Esophagus muscularis mucosa (tissue), 4 donors: ENCODE measurements at regions not wholly inside any gene's neighbourhood (a gene's known extent, or its start where the extent isn't known, plus 50 kb on each side); places are given as distances from the start of the nearest gene placed in this dataset.

Source experiments
- DNase-seq: peaks from one replicate; pipeline ENCODE4 v3.0.0-alpha.2; 2017; ENCODE audit errors: extremely low spot score
- H3K27ac ChIP-seq, 4 donors: fragments of 200-600 bp; sonication (generic); replicated peaks in 1 of 4; 1 replicate in 3 of 4; 2 replicates in 1 of 4; pipeline ENCODE4 v1.5.1; 2016 to 2019; ENCODE audit warnings: mild to moderate bottlenecking in 1 of 4
- H3K27me3 ChIP-seq, 4 donors: fragments of 200-600 bp; sonication (generic); one replicate each; pipeline versions ENCODE4 v1.5.1 to v1.6.0; 2016 to 2019
- H3K36me3 ChIP-seq, 4 donors: fragments of 200-600 bp; sonication (generic); one replicate each; pipeline ENCODE4 v1.5.1; 2016 to 2019
- H3K4me1 ChIP-seq, 4 donors: fragments of 200-600 bp; sonication (generic); one replicate each; pipeline ENCODE4 v1.5.1; 2016 to 2019
- H3K4me3 ChIP-seq, 4 donors: fragments of 200-600 bp; sonication (generic); 1 replicate in 2 of 4; 2 replicates in 2 of 4; pipeline ENCODE4 v1.5.1; 2016 to 2019; ENCODE audit warnings: mild to moderate bottlenecking in 4 of 4, moderate library complexity in 1 of 4
- H3K9me3 ChIP-seq, 4 donors: fragments of 200-600 bp; sonication (generic); 1 replicate in 3 of 4; 2 replicates in 1 of 4; pipeline ENCODE4 v1.5.1; 2016 to 2019
- EP300 ChIP-seq: sonication (generic); formaldehyde crosslinking; IDR thresholded peaks from one replicate; pipeline ENCODE4 v1.6.1; 2017; ENCODE audit warnings: antibody characterized with exemption
- POLR2A ChIP-seq: fragments of 450-650 bp; IDR thresholded peaks from one replicate; pipeline ENCODE4 v1.6.1; 2017; ENCODE audit warnings: antibody characterized with exemption, moderate library complexity, mild to moderate bottlenecking, low read depth
- POLR2AphosphoS5 ChIP-seq, 2 donors: sonication (generic); formaldehyde crosslinking; IDR thresholded peaks; one replicate each; pipeline ENCODE4 v1.6.1; 2017; ENCODE audit warnings: antibody characterized with exemption in 2 of 2
- WGBS: methylation state at CpG from one replicate; pipeline ENCODE4 v1.1.5; 2018; 5-methylcytosine and 5-hydroxymethylcytosine counted together
- intact Hi-C: fragments of 100-400 bp; cut with DNase I; formaldehyde crosslinking; loops from one replicate; pipeline ENCODE4 v1.15.1; 2023
- TF ChIP-seq, protein P1 (sequence below), 3 experiments: fragments of 200-600 bp in 2 of 3; fragments of 450-650 bp in 1 of 3; sonication (generic) in 2 of 3; IDR thresholded peaks; one replicate each; pipeline ENCODE4 v1.5.1; 2017 to 2019; ENCODE audit warnings: antibody characterized with exemption in 3 of 3, mild to moderate bottlenecking in 2 of 3, moderate library complexity in 1 of 3

DNA sequence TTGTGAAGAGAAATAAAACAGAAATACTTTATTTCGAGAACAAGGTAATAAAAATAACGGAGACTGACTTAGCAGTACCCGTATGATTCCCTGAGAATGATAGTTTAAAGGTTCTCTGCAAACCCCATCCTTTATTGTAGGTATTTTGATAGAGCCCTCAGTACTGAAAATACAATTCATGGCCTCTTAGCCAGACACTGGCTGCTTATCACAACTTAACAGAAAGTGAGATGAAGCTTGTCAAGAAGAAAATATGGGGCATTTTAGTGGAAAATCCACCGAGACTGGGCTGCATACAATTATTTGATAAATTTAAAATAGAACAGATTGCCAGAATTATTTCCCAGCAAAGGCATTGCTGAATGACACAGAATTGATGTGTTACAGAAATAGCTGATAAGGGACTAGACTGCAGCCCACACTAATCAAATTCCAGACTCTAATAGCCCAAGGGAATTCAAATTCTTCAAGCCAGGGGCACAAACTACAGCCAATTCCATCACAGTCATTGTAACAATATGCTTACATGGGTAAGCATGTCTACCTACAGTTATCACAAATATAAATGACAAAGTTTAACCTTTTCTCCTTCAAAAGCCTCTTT, 521.9 kb downstream of the PLOD2 start:
- no peak overlapping the region for H3K4me3 ChIP-seq
- intact Hi-C loops: no loop called here
- WGBS: 76% methylated on average over 4 of the region's 4 CpGs
- H3K36me3 ChIP-seq: no peaks in the 10 kb centered on the region
- no peaks in the 10 kb centered on the region for H3K27me3 ChIP-seq
- H3K9me3 ChIP-seq: no peaks in the 10 kb centered on the region
- no peak for DNase-seq
- no peaks in the 10 kb centered on the region for H3K4me1 ChIP-seq
- TF ChIP-seq EP300 (no peak), POLR2A (no peak), POLR2AphosphoS5 (IDR thresholded peaks at IDR 0.05) (no peak)
- TF ChIP-seq, protein P1, sequence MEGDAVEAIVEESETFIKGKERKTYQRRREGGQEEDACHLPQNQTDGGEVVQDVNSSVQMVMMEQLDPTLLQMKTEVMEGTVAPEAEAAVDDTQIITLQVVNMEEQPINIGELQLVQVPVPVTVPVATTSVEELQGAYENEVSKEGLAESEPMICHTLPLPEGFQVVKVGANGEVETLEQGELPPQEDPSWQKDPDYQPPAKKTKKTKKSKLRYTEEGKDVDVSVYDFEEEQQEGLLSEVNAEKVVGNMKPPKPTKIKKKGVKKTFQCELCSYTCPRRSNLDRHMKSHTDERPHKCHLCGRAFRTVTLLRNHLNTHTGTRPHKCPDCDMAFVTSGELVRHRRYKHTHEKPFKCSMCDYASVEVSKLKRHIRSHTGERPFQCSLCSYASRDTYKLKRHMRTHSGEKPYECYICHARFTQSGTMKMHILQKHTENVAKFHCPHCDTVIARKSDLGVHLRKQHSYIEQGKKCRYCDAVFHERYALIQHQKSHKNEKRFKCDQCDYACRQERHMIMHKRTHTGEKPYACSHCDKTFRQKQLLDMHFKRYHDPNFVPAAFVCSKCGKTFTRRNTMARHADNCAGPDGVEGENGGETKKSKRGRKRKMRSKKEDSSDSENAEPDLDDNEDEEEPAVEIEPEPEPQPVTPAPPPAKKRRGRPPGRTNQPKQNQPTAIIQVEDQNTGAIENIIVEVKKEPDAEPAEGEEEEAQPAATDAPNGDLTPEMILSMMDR (IDR thresholded peaks at IDR 0.05): no peak
- H3K27ac ChIP-seq: no peak overlapping the region

DNA sequence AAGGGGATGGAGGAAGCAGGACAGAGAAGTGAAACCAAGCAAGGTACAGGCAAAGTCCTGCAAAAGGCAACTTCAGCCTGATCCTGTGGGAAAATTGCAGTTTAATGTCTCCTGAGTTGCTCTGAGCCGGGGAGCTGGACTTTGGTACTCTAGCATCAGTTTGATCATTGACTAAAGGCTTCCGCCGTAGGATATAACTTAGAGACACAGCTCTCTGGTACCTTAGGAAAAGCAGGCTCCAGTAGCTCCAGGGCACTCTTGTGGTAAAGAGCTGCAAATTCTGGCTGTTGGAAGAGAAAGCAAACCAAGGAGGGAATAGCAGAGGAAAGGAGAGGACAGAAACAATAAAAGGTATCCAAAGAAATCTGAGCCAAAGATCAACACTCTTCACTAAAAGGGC, 521.1 kb downstream of the PLOD2 start:
- H3K36me3 ChIP-seq: no peaks in the 10 kb centered on the region
- H3K4me3 ChIP-seq: no peak overlapping the region
- intact Hi-C loops: no loop called here
- TF ChIP-seq, protein P1 (IDR thresholded peaks at IDR 0.05): no peak
- TF ChIP-seq POLR2A (no peak), EP300 (no peak), POLR2AphosphoS5 (IDR thresholded peaks at IDR 0.05) (no peak)
- H3K27me3 ChIP-seq: no peaks in the 10 kb centered on the region
- DNase-seq: no peak
- no peaks in the 10 kb centered on the region for H3K4me1 ChIP-seq
- no peak overlapping the region for H3K27ac ChIP-seq
- no peaks in the 10 kb centered on the region for H3K9me3 ChIP-seq
- WGBS: 92% methylated on average over 3 of the region's 3 CpGs

DNA sequence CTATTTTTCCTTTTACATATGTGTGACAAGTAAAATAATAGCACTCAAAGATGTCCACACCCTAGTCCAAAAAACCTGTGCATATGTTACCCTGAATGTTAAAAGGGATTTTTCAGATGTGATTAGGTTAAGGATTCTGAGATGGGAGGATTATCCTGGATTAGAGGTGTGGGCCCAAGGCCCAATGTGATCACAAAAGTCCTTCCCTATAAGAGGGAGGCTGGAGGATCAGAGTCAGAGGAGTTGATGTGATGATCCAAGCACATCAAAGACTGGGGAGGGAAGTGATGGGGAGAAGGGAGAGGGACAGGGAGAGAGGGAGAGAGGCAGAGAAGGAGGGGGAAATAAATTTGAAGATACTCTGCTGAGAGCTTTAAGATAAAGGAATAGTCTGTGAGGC, 512.6 kb downstream of the PLOD2 start:
- H3K36me3 ChIP-seq: no peaks in the 10 kb centered on the region
- no peaks in the 10 kb centered on the region for H3K27me3 ChIP-seq
- H3K4me1 ChIP-seq: no peaks in the 10 kb centered on the region
- no peak for DNase-seq
- no peak overlapping the region for H3K4me3 ChIP-seq
- TF ChIP-seq EP300 (no peak), POLR2AphosphoS5 (IDR thresholded peaks at IDR 0.05) (no peak), POLR2A (no peak)
- TF ChIP-seq, protein P1 (IDR thresholded peaks at IDR 0.05): no peak
- intact Hi-C loops: no loop called here
- no peaks in the 10 kb centered on the region for H3K9me3 ChIP-seq
- no peak overlapping the region for H3K27ac ChIP-seq

DNA sequence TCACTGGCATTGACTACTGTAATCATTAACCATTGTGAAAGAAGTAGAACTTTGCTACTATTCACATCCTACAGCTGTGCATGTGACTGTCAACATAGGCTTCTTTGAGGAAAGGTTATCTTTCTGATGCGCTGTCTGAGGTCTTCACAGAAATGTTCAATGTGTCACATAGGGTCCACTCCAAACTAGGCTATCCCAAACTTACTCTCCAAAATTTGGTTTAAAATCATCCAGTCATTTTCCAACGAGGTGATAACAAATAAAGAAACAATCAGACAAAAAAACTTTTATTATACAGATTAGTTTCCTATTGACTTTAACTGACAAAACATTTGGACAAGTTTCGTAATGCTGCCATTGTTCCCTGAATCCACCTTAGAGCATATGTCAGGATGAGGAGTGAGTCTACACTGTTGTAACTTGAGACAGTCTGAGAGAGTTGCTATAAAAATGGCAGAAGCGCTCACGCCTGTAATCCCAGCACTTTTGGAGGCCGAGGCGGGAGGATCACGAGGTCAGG, 511.6 kb downstream of the PLOD2 start:
- intact Hi-C loops: no loop called here
- Histone ChIP-seq H3K27ac (no peak overlapping the region), H3K4me1 (no peaks in the 10 kb centered on the region), H3K4me3 (no peak overlapping the region), H3K36me3 (no peaks in the 10 kb centered on the region), H3K9me3 (no peaks in the 10 kb centered on the region), H3K27me3 (no peaks in the 10 kb centered on the region)
- 90% methylated on average over 8 of the region's 8 CpGs for WGBS
- no peak for DNase-seq
- no peak for TF ChIP-seq POLR2AphosphoS5 (IDR thresholded peaks at IDR 0.05)
- TF ChIP-seq, protein P1 (IDR thresholded peaks at IDR 0.05): no peak
- no peak for TF ChIP-seq EP300
- no peak for TF ChIP-seq POLR2A

DNA sequence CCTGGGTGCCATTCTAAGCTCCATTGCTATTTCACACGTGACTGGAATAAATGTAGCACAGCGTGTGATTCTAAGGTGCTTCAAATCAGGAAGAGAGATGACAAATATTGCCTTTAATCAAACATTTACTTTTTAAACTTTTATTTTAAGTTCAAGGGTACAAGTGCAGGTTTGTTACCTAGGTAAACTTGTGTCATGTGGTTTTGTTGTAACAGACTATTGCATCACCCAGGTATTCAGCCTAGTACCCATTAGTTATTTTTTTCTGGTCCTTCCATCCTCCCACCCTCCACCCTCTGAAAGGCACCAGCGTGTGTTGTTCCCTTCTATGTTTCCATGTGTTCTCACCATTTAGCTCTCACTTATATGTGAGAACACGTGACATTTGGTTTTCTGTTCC, 510.8 kb downstream of the PLOD2 start:
- no peak for DNase-seq
- H3K27me3 ChIP-seq: no peaks in the 10 kb centered on the region
- H3K27ac ChIP-seq: no peak overlapping the region
- H3K9me3 ChIP-seq: no peaks in the 10 kb centered on the region
- WGBS: 94% methylated on average over 4 of the region's 4 CpGs
- no peak overlapping the region for H3K4me3 ChIP-seq
- TF ChIP-seq EP300 (no peak), POLR2A (no peak), POLR2AphosphoS5 (IDR thresholded peaks at IDR 0.05) (no peak)
- TF ChIP-seq, protein P1 (IDR thresholded peaks at IDR 0.05): no peak
- H3K4me1 ChIP-seq: no peaks in the 10 kb centered on the region
- intact Hi-C loops: no loop called here
- H3K36me3 ChIP-seq: no peaks in the 10 kb centered on the region
